Anterior cingulate cortex (tissue), 58 donors: ENCODE measurements at regions not wholly inside any gene's neighbourhood (a gene's known extent, or its start where the extent isn't known, plus 50 kb on each side); places are given as distances from the start of the nearest gene placed in this dataset.
"Not testable (repeated sequence)": the region's sequence is repeated elsewhere in the genome, so short reads cannot be mapped to it uniquely, and the experiment has no call there.

Experiments
- DNase-seq, 58 donors: peaks; one replicate each; lab custom pipeline; 2025; lab: John Stamatoyannopoulos, UW

GRCh38 chr7:116410694-116411093 lies 88.8 kb upstream of the CAV2 start:
- DNase-seq = not testable (repeated sequence)

- DNase-seq = peak in 5 of 58 donors; percentile 2 to 20 (median 11)
Measured at GRCh38 chr7:116417593-116418345, 81.8 kb upstream of the CAV2 start.

DNA sequence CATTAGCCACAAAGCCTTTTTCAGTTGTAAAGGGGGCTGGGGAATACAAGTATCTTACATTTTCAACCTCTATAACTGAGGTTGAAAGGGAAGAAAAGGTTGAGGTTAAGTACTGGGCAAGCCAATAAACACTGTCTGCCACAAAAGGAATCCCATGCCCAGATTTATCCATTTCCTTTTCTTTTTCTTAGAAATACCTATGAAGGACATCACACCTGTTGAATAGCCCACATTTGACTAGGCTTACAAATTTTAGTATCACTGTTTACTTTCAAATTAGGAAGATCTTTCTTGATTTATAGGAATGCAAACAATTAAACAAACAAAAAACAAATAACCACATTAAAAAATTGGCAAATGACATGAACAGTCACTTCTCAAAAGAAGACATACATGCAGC lies 81.0 kb upstream of the CAV2 start:
- no peak for DNase-seq

DNA sequence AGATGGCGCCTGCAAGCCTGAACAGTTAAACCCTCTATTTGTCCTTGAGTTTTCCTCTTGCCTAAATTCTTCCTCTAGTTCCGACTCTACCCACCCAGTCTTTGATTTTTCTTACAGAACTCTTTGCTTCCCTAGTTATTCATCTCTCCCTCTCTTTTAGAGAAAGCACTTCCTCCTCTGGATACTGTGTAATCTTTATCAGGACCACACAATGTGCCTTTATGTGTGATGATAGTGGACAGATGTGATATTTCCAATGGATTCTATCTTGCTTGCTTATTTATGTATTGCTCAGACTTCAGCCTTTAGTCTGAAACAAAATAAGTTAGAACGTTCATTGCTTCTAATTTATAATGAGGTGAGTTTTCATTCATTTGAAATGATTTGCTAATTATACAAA lies 79.5 kb upstream of the CAV2 start:
- no peak for DNase-seq

- DNase-seq = no peak
Measured at GRCh38 chr7:116421298-116421697, 78.2 kb upstream of the CAV2 start.

DNA sequence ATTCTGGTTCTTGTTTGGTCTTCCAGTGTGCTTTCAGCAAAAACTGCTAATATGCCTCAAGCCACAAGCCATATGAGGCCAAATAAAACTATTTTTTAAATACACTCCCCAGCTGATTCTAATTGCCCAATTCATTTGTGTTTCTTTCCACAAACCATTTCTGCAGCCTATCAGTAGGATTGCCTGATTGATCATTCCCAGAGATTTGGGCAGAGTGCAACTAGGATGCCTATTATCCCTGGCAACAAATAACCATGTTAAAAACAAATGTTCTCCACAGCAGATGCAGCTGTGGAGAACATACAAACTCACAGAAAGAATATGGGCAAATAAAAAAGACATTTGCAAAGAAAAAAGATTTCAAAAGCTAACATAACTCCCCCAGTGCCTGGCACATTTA lies 76.9 kb upstream of the CAV2 start:
- DNase-seq = no peak

DNA sequence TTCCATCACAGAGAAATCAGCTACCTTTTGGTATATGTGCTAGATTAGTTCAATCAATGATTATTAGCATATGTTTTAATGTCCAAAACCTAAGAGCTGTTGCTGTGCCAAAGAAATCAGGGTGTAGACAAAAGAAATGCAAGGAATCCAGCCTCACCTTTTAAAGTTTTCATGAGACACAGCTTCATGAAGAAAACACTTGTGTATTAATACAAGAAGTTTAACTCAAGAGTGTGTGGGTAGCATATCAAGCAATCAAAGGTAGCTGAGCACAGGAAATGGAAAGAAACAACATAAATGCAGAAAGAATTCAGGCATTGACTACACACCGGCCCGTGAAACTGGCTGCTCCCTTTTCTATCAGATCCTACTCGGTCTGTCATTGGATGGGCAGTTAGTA lies 76.0 kb upstream of the CAV2 start:
- no peak for DNase-seq

DNA sequence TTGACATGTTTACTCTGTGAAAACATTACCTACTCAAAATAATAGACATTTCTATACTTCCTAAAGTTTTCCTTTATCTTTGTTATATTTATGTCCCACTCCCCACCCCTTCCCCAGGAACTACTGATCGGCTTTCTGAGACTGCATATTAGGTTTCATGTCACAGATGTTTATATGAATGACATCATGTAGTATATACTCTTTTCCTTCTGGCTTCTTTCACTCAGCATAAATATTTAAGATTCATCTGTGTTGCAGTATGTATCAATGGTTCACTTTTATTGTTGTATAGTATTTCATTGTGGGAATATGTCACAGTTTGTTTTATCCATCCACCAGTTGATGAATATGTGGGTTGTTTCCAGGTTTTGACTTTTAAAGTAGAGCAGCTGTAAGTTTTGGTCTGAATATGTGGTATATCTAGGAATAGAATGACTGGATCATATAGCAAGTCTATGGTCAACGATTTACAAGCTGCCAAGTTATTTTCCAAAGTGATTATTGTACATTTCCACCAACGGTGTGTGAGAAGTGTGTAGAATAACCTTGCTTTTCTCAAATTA lies 73.8 kb upstream of the CAV2 start:
- no peak for DNase-seq

GRCh38 chr7:116426428-116427156 lies 72.9 kb upstream of the CAV2 start:
- no peak for DNase-seq

DNA sequence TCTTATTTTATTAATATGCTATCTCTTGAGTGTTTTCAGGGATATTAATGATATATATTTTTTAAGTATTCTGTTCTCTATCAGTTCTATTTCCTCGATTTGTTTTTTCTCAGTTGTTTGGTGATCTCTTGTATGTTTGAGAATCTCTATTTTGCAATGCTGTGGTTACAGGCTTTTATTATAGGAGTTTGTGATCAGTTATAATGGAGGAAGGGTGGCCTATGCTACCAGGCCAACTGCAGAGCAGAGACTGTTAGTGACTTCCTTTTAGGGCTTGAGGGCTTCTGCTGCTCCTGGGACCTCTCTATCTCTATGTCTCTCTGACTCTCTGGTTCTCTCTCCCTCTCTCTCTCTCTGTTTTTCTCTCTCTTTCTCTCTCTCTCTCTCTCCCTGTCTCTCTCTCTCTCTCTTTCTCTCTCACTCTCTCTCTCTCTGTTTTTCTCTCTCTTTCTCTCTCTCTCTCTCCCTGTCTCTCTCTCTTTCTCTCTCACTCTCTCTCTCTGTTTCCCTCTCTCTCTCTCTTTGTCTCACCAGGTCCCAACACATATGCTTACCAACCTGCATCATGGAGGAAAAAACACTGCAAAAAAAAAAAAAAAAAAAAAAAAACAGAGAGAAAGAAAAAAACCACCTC lies 69.4 kb upstream of the CAV2 start:
- DNase-seq = no peak

DNA sequence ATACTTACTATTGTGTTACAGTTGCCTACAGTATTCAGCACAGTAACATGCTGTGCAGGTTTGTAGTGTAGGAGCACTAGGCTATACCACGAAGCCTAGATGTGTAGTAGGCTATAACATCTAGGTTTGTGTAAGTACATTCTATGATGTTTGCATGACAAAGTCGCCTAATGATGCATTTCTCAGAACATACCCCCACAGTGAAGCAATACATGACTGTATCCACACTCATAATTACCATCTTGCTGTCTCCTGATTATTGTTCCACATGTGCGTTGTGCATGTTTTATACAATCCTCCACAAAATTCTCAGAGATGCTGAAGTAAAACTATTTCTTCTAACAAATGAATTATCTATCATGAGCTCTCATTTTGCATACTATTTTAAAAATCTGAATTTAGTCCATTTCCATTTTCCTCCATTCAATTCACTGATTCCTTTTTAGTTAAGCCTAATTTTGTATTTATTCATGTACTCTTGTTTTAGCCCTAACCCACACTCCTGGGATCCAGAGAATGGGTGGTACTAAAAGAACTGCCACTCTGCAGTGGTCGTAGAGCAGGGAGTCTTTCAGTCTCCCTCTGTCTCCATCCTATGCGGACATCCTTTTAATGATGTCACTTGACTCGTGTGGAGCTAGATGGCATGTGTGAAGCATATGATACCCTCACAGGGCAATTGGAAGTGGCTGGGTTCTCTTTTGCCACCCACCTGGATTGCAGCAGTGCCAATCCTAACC lies 67.6 kb upstream of the CAV2 start:
- no peak for DNase-seq

- no peak for DNase-seq
Measured at GRCh38 chr7:116432527-116432916, 67.0 kb upstream of the CAV2 start.

- no peak for DNase-seq
Measured at GRCh38 chr7:116433246-116433645, 66.3 kb upstream of the CAV2 start.

- no peak for DNase-seq
Measured at GRCh38 chr7:116434820-116435341, 64.7 kb upstream of the CAV2 start.

- no peak for DNase-seq
Measured at GRCh38 chr7:116436305-116436826, 63.2 kb upstream of the CAV2 start.

DNA sequence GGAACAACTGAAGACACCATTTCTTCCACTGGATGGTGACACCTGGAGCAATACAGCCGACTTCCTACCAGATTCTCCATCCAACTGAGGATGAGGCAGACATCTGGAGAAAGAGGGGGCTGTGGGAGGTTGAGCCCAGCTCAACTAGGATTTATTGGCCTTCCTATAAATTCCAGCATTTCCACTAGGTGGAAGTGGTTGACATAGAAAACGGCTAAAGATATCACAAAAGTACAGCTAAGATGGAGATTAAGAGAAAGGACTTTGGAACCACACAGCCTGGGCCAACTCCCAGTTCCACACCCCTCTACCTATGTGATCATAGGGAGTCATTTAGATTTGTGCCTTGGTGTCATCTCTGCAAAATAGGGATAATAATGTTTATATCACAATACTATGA lies 61.3 kb upstream of the CAV2 start:
- DNase-seq = no peak

GRCh38 chr7:116439005-116439404 lies 60.5 kb upstream of the CAV2 start:
- no peak for DNase-seq

DNA sequence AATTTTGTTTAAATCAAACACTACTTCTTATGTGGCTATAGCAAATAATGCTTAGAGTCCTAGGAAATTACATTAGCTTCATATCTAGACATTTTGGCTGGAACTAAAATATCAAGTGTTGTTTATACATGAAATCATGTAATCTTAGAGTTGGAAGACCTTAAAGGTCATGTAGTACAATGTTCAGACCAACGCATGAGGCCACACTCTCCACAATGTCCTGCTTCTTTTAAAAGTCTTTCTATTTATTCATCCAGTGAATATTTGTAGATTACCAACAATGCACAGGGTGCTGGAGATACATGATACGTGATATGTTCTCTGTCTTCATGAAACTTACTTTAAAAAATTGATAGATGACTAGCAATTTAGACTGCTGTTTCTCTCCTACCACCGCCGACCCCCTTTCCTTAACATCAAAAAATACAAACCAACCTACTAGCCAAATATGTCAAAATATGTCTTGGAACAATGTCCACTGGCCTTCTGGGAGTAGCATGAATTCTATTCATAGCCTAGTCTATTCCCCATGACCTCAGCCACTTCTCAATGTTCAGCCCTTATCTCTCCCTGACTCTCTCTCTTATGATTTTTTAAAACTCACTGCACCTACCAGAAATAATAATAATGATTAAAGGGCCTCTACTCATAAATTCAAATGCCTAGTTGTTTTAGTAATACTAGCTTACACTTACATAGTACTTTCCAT lies 59.5 kb upstream of the CAV2 start:
- DNase-seq = no peak

GRCh38 chr7:116441534-116441933 lies 58.0 kb upstream of the CAV2 start:
- no peak for DNase-seq
